HepG2 (cell line): ENCODE measurements at regions not wholly inside any gene's neighbourhood (a gene's known extent, or its start where the extent isn't known, plus 50 kb on each side); places are given as distances from the start of the nearest gene placed in this dataset.

Source experiments
- ATAC-seq: fragments of 200-7000 bp; cut with Tn5 transposase; 3 replicates; pipeline ENCODE4 v1.9.1; 2020; ENCODE audit warnings: mild to moderate bottlenecking, moderate library complexity
- BruUV-seq: library from RNA; stranded (reverse); fragments of 400-500 nt; replicated peaks from 2 replicates; lab custom pipeline; 2021; lab: Mats Ljungman, UMichigan
- CTCF ChIA-PET: fragments of 300-600 bp; formaldehyde crosslinking; extraction: SDS; loops from one replicate; lab custom pipeline; 2021; ENCODE audit warnings: low total read pairs, inconsistent platforms, low intra/inter-chr PET ratio; lab: Yijun Ruan, JAX
- POLR2A ChIA-PET: fragments of 350-600 bp; sonication (Branson Sonifier 250); formaldehyde crosslinking; loops from one replicate; lab custom pipeline; 2020; ENCODE audit warnings: antibody characterized with exemption, inconsistent platforms; lab: Yijun Ruan, JAX
- DNase-seq: peaks from one replicate; pipeline ENCODE4 v3.0.0-alpha.2; 2015; ENCODE audit warnings: low spot score
- FAIRE-seq: peaks from 3 replicates; lab custom pipeline; 2011; peaks lifted over from hg19 to GRCh38; lab: Jason Lieb, UNC
- H2AFZ ChIP-seq: one replicate; pipeline ENCODE4 v1.6.1; 2011; ENCODE audit warnings: low read length, inconsistent platforms
- H3K27ac ChIP-seq: fragments of 300-600 bp; 3 replicates; pipeline ENCODE4 v1.8.0; 2011; ENCODE audit warnings: mixed run types, mild to moderate bottlenecking, mixed read lengths, low read length, inconsistent platforms; ENCODE audit not compliant: insufficient read depth; ENCODE audit errors: extremely low read length
- H3K27me3 ChIP-seq, 2 experiments: fragments of 200-600 bp in 1 of 2; 2 replicates in 1 of 2; 3 replicates in 1 of 2; pipeline versions ENCODE4 v1.6.0 to v1.8.0; 2011; ENCODE audit warnings: low read length in 2 of 2, mild to moderate bottlenecking in 2 of 2, moderate library complexity in 2 of 2, inconsistent platforms in 1 of 2; ENCODE audit not compliant: insufficient read depth in 2 of 2, control insufficient read depth in 1 of 2
- H3K36me3 ChIP-seq, 2 experiments: fragments of 200-600 bp in 1 of 2; replicated peaks in 1 of 2; 2 replicates in 1 of 2; 3 replicates in 1 of 2; pipeline versions ENCODE4 v1.5.1 to v1.8.0; 2011; ENCODE audit warnings: low read length in 2 of 2, inconsistent platforms in 1 of 2; ENCODE audit not compliant: insufficient read depth in 2 of 2, control insufficient read depth in 1 of 2
- H3K4me1 ChIP-seq: 2 replicates; pipeline ENCODE4 v1.5.1; 2012; ENCODE audit warnings: low read length, inconsistent platforms; ENCODE audit not compliant: insufficient read depth
- H3K4me2 ChIP-seq: 2 replicates; pipeline ENCODE4 v1.6.0; 2011; ENCODE audit warnings: low read depth, low read length, inconsistent platforms
- H3K4me3 ChIP-seq, 3 experiments: fragments of 200-600 bp in 1 of 3; sonication (generic), shearing (Covaris generic) in 1 of 3; replicated peaks in 1 of 3; 2 replicates each; pipeline ENCODE4 v1.5.1; 2011 to 2016; ENCODE audit warnings: low read length in 3 of 3, inconsistent platforms in 2 of 3, low read depth in 2 of 3, mild to moderate bottlenecking in 2 of 3, control low read depth in 1 of 3, mixed read lengths in 1 of 3; ENCODE audit not compliant: insufficient read depth in 1 of 3
- H3K79me2 ChIP-seq: one replicate; pipeline ENCODE4 v1.6.1; 2011; ENCODE audit warnings: low read length, inconsistent platforms; ENCODE audit not compliant: insufficient read depth
- H3K9ac ChIP-seq: 2 replicates; pipeline ENCODE4 v1.6.0; 2011; ENCODE audit warnings: mild to moderate bottlenecking, low read depth, low read length, inconsistent platforms; ENCODE audit not compliant: insufficient read depth
- H3K9me3 ChIP-seq: 2 replicates; pipeline ENCODE4 v1.5.1; 2012; ENCODE audit warnings: mild to moderate bottlenecking, low read length
- H4K20me1 ChIP-seq: 2 replicates; pipeline ENCODE4 v1.6.0; 2011; ENCODE audit warnings: inconsistent platforms, mild to moderate bottlenecking, low read length, moderate library complexity; ENCODE audit not compliant: insufficient read depth
- ATAD3A ChIP-seq: sonication (generic); formaldehyde crosslinking; IDR thresholded peaks from 2 replicates; pipeline ENCODE4 v1.4.0; 2020; ENCODE audit warnings: missing genetic modification reagents
- GATAD2A ChIP-seq: IDR thresholded peaks from 2 replicates; pipeline ENCODE4 v1.6.1; 2016
- MBNL3 ChIP-seq: fragments of 250-450 bp; sonication (Bioruptor Pico); conservative IDR thresholded peaks from 2 replicates; pipeline ENCODE4 v1.8.0; 2022; ENCODE audit warnings: mild to moderate bottlenecking, inconsistent platforms
- NFIC ChIP-seq: IDR thresholded peaks from 2 replicates; pipeline ENCODE4 v1.6.1; 2012; ENCODE audit warnings: mild to moderate bottlenecking, low read length, inconsistent platforms
- ZBTB4 ChIP-seq: sonication (generic); formaldehyde crosslinking; IDR thresholded peaks from 2 replicates; pipeline ENCODE4 v1.4.0; 2020; ENCODE audit warnings: missing genetic modification reagents, mild to moderate bottlenecking, borderline replicate concordance
- ZFP62 ChIP-seq: sonication (generic); formaldehyde crosslinking; IDR thresholded peaks from 2 replicates; pipeline ENCODE4 v1.4.0; 2020; ENCODE audit warnings: missing genetic modification reagents
- ZNF615 ChIP-seq: sonication (generic); formaldehyde crosslinking; IDR thresholded peaks from 2 replicates; pipeline ENCODE4 v1.5.0; 2020; ENCODE audit warnings: mild to moderate bottlenecking, missing genetic modification reagents, borderline replicate concordance
- WGBS: methylation state at CpG from one replicate; pipeline ENCODE4 v1.1.6; 2017; ENCODE audit warnings: low lambda C conversion rate; 5-methylcytosine and 5-hydroxymethylcytosine counted together
- in situ Hi-C: cut with HindIII; loops from 2 replicates; pipeline ENCODE4 v1.10.0; 2017; ENCODE audit warnings: low pct_unique_long_range_greater_than_20kb; ENCODE audit not compliant: extremely low pct_ligation_motif_present
- intact Hi-C: fragments of 100-400 bp; cut with micrococcal nuclease; formaldehyde crosslinking; loops from one replicate; pipeline ENCODE4 v1.10.0; 2022; ENCODE audit not compliant: unreplicated experiment
- TF ChIP-seq, protein P1 (sequence below): IDR thresholded peaks from 2 replicates; pipeline ENCODE4 v1.6.1; 2012; ENCODE audit warnings: low read depth, low read length, improper control_type of control experiment

GRCh38 chr6:147633191-147633590 is 124.7 kb downstream of the SAMD5 start:
- CTCF ChIA-PET = no interaction called here
- POLR2A ChIA-PET = no interaction called here
- intact Hi-C loops = no loop called here

More at GRCh38 chr6:147633191-147633590, 124.7 kb downstream of the SAMD5 start:
- Histone ChIP-seq H3K4me1 (no peaks in the 10 kb centered on the region), H3K4me3 (no peak overlapping the region), H3K9ac (no peak overlapping the region), H2AFZ (no peak overlapping the region), H4K20me1 (no peaks in the 10 kb centered on the region), H3K27ac (no peak overlapping the region), H3K79me2 (no peaks in the 10 kb centered on the region), H3K36me3 (no peaks in the 10 kb centered on the region), H3K27me3 (no peaks in the 10 kb centered on the region; a peak in 1 of 5 replicates), H3K9me3 (no peaks in the 10 kb centered on the region; the same call in 1 of the 2 replicates), H3K4me2 (no peak overlapping the region)
- TF ChIP-seq NFIC = no peak
- TF ChIP-seq, protein P1, sequence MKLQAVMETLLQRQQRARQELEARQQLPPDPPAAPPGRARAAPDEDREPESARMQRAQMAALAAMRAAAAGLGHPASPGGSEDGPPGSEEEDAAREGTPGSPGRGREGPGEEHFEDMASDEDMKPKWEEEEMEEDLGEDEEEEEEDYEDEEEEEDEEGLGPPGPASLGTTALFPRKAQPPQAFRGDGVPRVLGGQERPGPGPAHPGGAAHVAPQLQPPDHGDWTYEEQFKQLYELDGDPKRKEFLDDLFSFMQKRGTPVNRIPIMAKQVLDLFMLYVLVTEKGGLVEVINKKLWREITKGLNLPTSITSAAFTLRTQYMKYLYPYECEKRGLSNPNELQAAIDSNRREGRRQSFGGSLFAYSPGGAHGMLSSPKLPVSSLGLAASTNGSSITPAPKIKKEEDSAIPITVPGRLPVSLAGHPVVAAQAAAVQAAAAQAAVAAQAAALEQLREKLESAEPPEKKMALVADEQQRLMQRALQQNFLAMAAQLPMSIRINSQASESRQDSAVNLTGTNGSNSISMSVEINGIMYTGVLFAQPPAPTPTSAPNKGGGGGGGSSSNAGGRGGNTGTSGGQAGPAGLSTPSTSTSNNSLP = no peak
- no peak for TF ChIP-seq ZNF615
- TF ChIP-seq GATAD2A = no peak
- TF ChIP-seq MBNL3 = no peak
- TF ChIP-seq ATAD3A (CRISPR knock-in tag) = no peak
- no peak for TF ChIP-seq ZFP62 (CRISPR knock-in tag)
- TF ChIP-seq ZBTB4 (CRISPR knock-in tag) = no peak
- ATAC-seq (no peak), DNase-seq (no peak), FAIRE-seq (no peak)
- in situ Hi-C loops = no loop called here
- BruUV-seq = no TSS peak
- WGBS = 36% methylated on average over 9 of the region's 9 CpGs
